Astrocyte (in vitro differentiated cells and primary cell): ENCODE measurements at regions not wholly inside any gene's neighbourhood (a gene's known extent, or its start where the extent isn't known, plus 50 kb on each side); places are given as distances from the start of the nearest gene placed in this dataset.

Experiments
- EZH2 ChIP-seq: IDR thresholded peaks from 2 replicates; pipeline ENCODE4 v1.6.1; 2012; ENCODE audit warnings: mild to moderate bottlenecking, low read length, inconsistent platforms; ENCODE audit not compliant: insufficient read depth
- TF ChIP-seq, protein P1 (sequence below): IDR thresholded peaks from 2 replicates; pipeline ENCODE4 v1.5.1; 2011; ENCODE audit warnings: low read depth, mild to moderate bottlenecking, inconsistent platforms, low read length, moderate library complexity; ENCODE audit not compliant: insufficient read depth

DNA sequence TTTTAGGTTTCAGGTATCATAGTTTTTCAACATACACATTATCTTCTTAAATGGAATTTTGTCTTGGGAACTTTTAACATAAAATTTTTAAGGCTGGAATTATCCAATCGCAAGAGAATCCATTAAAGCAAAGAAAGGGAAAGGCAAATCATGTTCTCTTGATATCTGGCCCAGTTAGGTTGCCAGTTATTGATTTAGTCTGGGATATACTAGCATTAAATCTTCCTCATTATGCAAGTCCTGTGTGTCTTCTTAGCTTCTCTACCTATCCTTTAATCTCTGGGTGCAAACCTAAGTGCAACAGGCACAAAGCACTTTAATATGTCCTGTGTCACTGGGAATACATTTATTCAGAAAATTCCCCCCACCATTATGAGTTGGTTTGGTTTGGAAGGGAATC, 75.4 kb upstream of the CNTLN start:
- TF ChIP-seq, protein P1, sequence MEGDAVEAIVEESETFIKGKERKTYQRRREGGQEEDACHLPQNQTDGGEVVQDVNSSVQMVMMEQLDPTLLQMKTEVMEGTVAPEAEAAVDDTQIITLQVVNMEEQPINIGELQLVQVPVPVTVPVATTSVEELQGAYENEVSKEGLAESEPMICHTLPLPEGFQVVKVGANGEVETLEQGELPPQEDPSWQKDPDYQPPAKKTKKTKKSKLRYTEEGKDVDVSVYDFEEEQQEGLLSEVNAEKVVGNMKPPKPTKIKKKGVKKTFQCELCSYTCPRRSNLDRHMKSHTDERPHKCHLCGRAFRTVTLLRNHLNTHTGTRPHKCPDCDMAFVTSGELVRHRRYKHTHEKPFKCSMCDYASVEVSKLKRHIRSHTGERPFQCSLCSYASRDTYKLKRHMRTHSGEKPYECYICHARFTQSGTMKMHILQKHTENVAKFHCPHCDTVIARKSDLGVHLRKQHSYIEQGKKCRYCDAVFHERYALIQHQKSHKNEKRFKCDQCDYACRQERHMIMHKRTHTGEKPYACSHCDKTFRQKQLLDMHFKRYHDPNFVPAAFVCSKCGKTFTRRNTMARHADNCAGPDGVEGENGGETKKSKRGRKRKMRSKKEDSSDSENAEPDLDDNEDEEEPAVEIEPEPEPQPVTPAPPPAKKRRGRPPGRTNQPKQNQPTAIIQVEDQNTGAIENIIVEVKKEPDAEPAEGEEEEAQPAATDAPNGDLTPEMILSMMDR = no peak
- no peak for TF ChIP-seq EZH2
